ENCODE measurements at regions not wholly inside any gene's neighbourhood (a gene's known extent, or its start where the extent isn't known, plus 50 kb on each side); places are given as distances from the start of the nearest gene placed in this dataset.
"Not testable (repeated sequence)": the region's sequence is repeated elsewhere in the genome, so short reads cannot be mapped to it uniquely, and the experiment has no call there.

- DNase-seq (ENCODE audit: low read depth in 2 of 2): no peak
Observed at GRCh38 chr3:181533811-181534210, 177.9 kb upstream of the SOX2 start.

GRCh38 chr3:181530584-181530983 lies 181.1 kb upstream of the SOX2 start:
- DNase-seq (ENCODE audit: low read depth in 2 of 2): no peak

- no peak for DNase-seq (ENCODE audit: low read depth in 2 of 2)
Observed at GRCh38 chr3:181521831-181522230, 189.9 kb upstream of the SOX2 start.

- no peak for DNase-seq (ENCODE audit: low read depth in 2 of 2)
Observed at GRCh38 chr3:181518222-181518621, 193.5 kb upstream of the SOX2 start.

GRCh38 chr3:181512787-181513186 lies 198.9 kb upstream of the SOX2 start:
- DNase-seq (ENCODE audit: low read depth in 2 of 2): no peak

- no peak for DNase-seq (ENCODE audit: low read depth in 2 of 2)
Observed at GRCh38 chr3:181510500-181510899, 201.2 kb upstream of the SOX2 start.

- no peak for DNase-seq (ENCODE audit: low read depth in 2 of 2)
Observed at GRCh38 chr3:181497358-181497757, 214.4 kb upstream of the SOX2 start.

- no peak for DNase-seq (ENCODE audit: low read depth in 2 of 2)
Observed at GRCh38 chr3:181493423-181493822, 218.3 kb upstream of the SOX2 start.

GRCh38 chr3:181488536-181488935 lies 223.2 kb upstream of the SOX2 start:
- no peak for DNase-seq (ENCODE audit: low read depth in 2 of 2)

- DNase-seq (ENCODE audit: low read depth in 2 of 2): no peak
Observed at GRCh38 chr3:181487236-181487978, 224.3 kb upstream of the SOX2 start.

GRCh38 chr3:181486141-181486885 lies 225.4 kb upstream of the SOX2 start:
- no peak for DNase-seq (ENCODE audit: low read depth in 2 of 2)

- no peak for DNase-seq (ENCODE audit: low read depth in 2 of 2)
Observed at GRCh38 chr3:181484026-181484425, 227.7 kb upstream of the SOX2 start.

GRCh38 chr3:181475146-181475545 lies 236.6 kb upstream of the SOX2 start:
- not testable (repeated sequence) for DNase-seq (ENCODE audit: low read depth in 2 of 2)

GRCh38 chr3:181470349-181470748 lies 241.4 kb upstream of the SOX2 start:
- no peak for DNase-seq (ENCODE audit: low read depth in 2 of 2)

GRCh38 chr3:181464033-181464694 lies 247.6 kb upstream of the SOX2 start:
- DNase-seq (ENCODE audit: low read depth in 2 of 2): no peak

- DNase-seq (ENCODE audit: low read depth in 2 of 2): no peak
Observed at GRCh38 chr3:181461381-181461780, 250.3 kb upstream of the SOX2 start.

- DNase-seq (ENCODE audit: low read depth in 2 of 2): no peak
Observed at GRCh38 chr3:181459516-181459915, 252.2 kb upstream of the SOX2 start.

GRCh38 chr3:181458857-181459256 lies 252.9 kb upstream of the SOX2 start:
- no peak for DNase-seq (ENCODE audit: low read depth in 2 of 2)

- no peak for DNase-seq (ENCODE audit: low read depth in 2 of 2)
Observed at GRCh38 chr3:181457756-181458155, 254.0 kb upstream of the SOX2 start.

GRCh38 chr3:181457190-181457589 lies 254.5 kb upstream of the SOX2 start:
- DNase-seq (ENCODE audit: low read depth in 2 of 2): no peak

GRCh38 chr3:181455276-181455675 lies 256.4 kb upstream of the SOX2 start:
- DNase-seq (ENCODE audit: low read depth in 2 of 2): no peak

GRCh38 chr3:181454451-181455027 lies 257.2 kb upstream of the SOX2 start:
- no peak for DNase-seq (ENCODE audit: low read depth in 2 of 2)
